ENCODE measurements at regions not wholly inside any gene's neighbourhood (a gene's known extent, or its start where the extent isn't known, plus 50 kb on each side); places are given as distances from the start of the nearest gene placed in this dataset.

DNA sequence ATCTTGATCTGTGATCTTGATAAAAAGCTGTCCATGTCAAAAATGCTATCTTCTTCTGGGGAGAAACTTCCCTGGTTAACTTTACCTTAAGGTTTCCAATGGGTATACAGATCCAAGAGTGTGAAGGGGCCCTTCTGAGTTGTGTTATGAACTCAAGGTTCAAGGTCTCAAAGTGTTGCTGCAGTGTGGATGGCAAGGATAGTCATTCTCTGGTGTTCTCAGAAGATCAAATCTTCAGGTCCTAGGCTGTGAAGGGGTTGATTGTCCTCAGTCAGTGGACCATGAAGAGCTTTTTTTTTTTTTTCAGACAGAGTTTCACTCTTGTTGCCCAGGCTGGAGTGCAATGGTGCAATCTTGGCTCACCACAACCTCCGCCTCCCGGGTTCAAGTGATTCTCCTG lies 114.4 kb downstream of the SPTSSA start:
- Histone ChIP-seq H3K27me3 (no peaks in the 10 kb centered on the region), H3K4me1 (ENCODE audit: insufficient read depth) (no peaks in the 10 kb centered on the region), H3K27ac (no peak overlapping the region), H3K36me3 (no peaks in the 10 kb centered on the region), H3K9me3 (no peaks in the 10 kb centered on the region), H3K4me3 (no peak overlapping the region)
- TF ChIP-seq, protein P1, sequence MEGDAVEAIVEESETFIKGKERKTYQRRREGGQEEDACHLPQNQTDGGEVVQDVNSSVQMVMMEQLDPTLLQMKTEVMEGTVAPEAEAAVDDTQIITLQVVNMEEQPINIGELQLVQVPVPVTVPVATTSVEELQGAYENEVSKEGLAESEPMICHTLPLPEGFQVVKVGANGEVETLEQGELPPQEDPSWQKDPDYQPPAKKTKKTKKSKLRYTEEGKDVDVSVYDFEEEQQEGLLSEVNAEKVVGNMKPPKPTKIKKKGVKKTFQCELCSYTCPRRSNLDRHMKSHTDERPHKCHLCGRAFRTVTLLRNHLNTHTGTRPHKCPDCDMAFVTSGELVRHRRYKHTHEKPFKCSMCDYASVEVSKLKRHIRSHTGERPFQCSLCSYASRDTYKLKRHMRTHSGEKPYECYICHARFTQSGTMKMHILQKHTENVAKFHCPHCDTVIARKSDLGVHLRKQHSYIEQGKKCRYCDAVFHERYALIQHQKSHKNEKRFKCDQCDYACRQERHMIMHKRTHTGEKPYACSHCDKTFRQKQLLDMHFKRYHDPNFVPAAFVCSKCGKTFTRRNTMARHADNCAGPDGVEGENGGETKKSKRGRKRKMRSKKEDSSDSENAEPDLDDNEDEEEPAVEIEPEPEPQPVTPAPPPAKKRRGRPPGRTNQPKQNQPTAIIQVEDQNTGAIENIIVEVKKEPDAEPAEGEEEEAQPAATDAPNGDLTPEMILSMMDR (IDR thresholded peaks at IDR 0.05) = no peak
- TF ChIP-seq POLR2A (IDR thresholded peaks at IDR 0.05) (no peak), EP300 (IDR thresholded peaks at IDR 0.05) (no peak)
- no peak for DNase-seq
- intact Hi-C loops (cut with DNase I) = no loop called here
- WGBS, 3 donors = 92 to 100% (median 96%) methylated on average over 2 of the region's 2 CpGs

DNA sequence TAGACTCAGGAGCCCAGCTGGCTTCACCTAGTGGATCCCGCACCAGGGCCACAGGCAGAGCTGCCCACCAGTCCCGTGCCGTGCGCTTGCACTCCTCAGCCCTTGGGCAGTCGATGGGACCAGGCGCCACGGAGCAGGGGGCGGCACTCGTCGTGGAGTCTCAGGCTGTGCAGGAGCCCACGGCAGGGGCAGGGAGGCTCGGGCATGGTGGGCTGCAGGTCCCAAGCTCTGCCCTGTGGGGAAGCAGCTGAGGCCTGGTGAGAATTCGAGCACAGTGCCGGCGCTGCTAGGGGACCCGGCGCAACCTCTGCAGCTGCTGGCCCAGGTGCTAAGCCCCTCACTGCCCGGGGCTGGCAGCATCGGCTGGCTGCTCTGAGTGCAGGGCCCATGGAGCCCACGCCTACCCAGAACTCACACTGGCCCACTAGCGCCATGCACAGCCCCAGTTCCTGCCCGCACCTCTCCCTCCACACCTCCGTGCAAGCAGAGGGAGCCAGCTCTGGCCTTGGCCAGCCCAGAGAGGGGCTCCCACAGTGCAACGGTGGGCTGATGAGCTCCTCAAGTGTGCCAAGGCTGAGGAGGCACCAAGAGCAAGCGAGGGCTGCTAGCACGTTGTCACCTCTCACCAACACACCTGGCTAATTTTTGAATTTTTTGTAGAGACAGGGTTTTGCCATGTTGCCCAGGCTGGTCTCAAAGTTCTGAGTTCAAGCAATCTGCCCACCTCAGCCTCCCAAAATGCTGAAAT lies 116.1 kb downstream of the SPTSSA start:
- Histone ChIP-seq H3K36me3 (no peaks in the 10 kb centered on the region), H3K27ac (no peak overlapping the region), H3K4me1 (ENCODE audit: insufficient read depth) (no peaks in the 10 kb centered on the region), H3K27me3 (no peaks in the 10 kb centered on the region), H3K9me3 (no peaks in the 10 kb centered on the region), H3K4me3 (no peak overlapping the region)
- no peak for DNase-seq
- TF ChIP-seq EP300 (IDR thresholded peaks at IDR 0.05) = no peak
- no peak for TF ChIP-seq POLR2A (IDR thresholded peaks at IDR 0.05)
- TF ChIP-seq, protein P1 (IDR thresholded peaks at IDR 0.05) = no peak
- intact Hi-C loops (cut with DNase I) = no loop called here
- 92 to 95% (median 93%) methylated on average over 25 to 26 of the region's 26 CpGs for WGBS, 3 donors

DNA sequence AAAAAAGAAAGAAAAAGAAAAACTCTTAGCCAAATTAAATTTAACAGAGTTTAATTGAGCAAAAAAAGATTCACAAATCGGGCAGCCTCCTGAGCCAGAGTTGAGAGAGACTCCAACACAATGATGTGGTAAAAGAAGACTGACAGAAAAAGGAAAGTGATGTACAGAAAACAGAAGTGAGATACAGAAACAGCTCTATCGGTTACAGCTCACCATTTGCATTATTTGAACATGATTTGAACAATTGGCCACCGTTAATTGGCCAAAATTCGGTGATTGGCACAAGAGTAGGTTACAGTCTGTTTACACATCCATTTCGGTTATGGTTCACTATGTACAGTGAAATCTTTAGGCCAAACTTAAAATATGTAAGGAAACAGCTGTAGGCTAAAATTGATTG lies 117.7 kb downstream of the SPTSSA start:
- Histone ChIP-seq H3K27ac (no peak overlapping the region), H3K36me3 (no peaks in the 10 kb centered on the region), H3K4me3 (no peak overlapping the region), H3K9me3 (no peaks in the 10 kb centered on the region), H3K27me3 (no peaks in the 10 kb centered on the region), H3K4me1 (ENCODE audit: insufficient read depth) (no peaks in the 10 kb centered on the region)
- 86 to 88% (median 86%) methylated on average over 5 of the region's 5 CpGs for WGBS, 3 donors
- intact Hi-C loops (cut with DNase I) = no loop called here
- DNase-seq = no peak
- TF ChIP-seq EP300 (IDR thresholded peaks at IDR 0.05) (no peak), POLR2A (IDR thresholded peaks at IDR 0.05) (no peak)
- TF ChIP-seq, protein P1 (IDR thresholded peaks at IDR 0.05) = no peak

DNA sequence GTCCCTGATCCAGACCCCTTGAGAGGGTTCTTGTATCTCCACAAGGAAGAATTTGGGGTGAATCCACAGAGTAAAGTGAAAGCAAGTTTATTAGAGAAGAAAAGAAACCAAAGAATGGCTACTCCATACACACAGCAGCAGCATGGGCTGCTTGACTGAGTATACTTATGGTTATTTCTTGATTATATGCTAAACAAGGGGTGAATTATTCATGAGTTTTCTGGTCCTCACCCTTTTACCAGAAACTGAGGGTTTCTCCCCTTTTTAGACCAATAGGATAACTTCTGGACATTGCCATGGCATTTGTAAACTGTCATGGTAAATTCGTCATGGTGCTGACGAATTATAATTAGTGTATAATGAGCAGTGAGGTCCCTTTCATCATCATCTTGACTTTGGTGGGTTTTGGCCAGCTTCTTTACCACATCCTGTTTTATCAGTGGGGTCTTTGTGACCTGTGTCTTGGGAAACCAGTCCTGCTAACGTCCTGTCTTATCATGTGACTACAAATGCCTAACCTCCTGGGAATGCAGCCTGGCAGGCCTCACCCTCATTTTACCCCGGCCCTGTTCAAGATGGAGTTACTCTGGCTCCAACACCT lies 121.9 kb downstream of the SPTSSA start:
- no peaks in the 10 kb centered on the region for H3K36me3 ChIP-seq
- H3K27me3 ChIP-seq = no peaks in the 10 kb centered on the region
- TF ChIP-seq, protein P1 (IDR thresholded peaks at IDR 0.05) = no peak
- TF ChIP-seq POLR2A (IDR thresholded peaks at IDR 0.05) = no peak
- no peak for TF ChIP-seq EP300 (IDR thresholded peaks at IDR 0.05)
- intact Hi-C loops (cut with DNase I) = no loop called here
- WGBS, 3 donors = 53 to 64% (median 54%) methylated on average over 4 of the region's 4 CpGs
- no peak overlapping the region for H3K27ac ChIP-seq
- no peaks in the 10 kb centered on the region for H3K4me1 ChIP-seq (ENCODE audit: insufficient read depth)
- H3K4me3 ChIP-seq = no peak overlapping the region
- no peak for DNase-seq
- H3K9me3 ChIP-seq = no peaks in the 10 kb centered on the region
